IPS DF 6.9 (cell line): ENCODE measurements at regions not wholly inside any gene's neighbourhood (a gene's known extent, or its start where the extent isn't known, plus 50 kb on each side); places are given as distances from the start of the nearest gene placed in this dataset.
"Not testable (repeated sequence)": the region's sequence is repeated elsewhere in the genome, so short reads cannot be mapped to it uniquely, and the experiment has no call there.

Experiments used
- DNase-seq: peaks from one replicate; pipeline ENCODE4 v3.0.0-alpha.2; 2013; ENCODE audit warnings: low read depth, low spot score
- H3K27ac ChIP-seq: one replicate; pipeline ENCODE4 v1.5.1; 2013; ENCODE audit warnings: low read length, control low read depth
- H3K27me3 ChIP-seq: 2 replicates; pipeline ENCODE4 v1.6.1; 2013; ENCODE audit warnings: mild to moderate bottlenecking, low read length; ENCODE audit not compliant: control insufficient read depth, insufficient read depth
- H3K36me3 ChIP-seq: 2 replicates; pipeline ENCODE4 v1.6.1; 2013; ENCODE audit warnings: low read length; ENCODE audit not compliant: control insufficient read depth, insufficient read depth
- H3K4me1 ChIP-seq: 2 replicates; pipeline ENCODE4 v1.6.1; 2013; ENCODE audit warnings: low read length; ENCODE audit not compliant: control insufficient read depth, insufficient read depth
- H3K4me3 ChIP-seq: 2 replicates; pipeline ENCODE4 v1.5.1; 2013; ENCODE audit warnings: mild to moderate bottlenecking, low read length
- H3K9me3 ChIP-seq: 2 replicates; pipeline ENCODE4 v1.6.1; 2013; ENCODE audit warnings: low read length, inconsistent platforms; ENCODE audit not compliant: control insufficient read depth, insufficient read depth
- WGBS: extraction: QIAGEN DNeasy Blood & Tissue Kit; methylation state at CpG from one replicate; pipeline ENCODE4 v1.1.7; 2013; ENCODE audit warnings: mixed read lengths, missing lambda C conversion rate; ENCODE audit not compliant: insufficient read length, insufficient coverage; 5-methylcytosine and 5-hydroxymethylcytosine counted together

DNA sequence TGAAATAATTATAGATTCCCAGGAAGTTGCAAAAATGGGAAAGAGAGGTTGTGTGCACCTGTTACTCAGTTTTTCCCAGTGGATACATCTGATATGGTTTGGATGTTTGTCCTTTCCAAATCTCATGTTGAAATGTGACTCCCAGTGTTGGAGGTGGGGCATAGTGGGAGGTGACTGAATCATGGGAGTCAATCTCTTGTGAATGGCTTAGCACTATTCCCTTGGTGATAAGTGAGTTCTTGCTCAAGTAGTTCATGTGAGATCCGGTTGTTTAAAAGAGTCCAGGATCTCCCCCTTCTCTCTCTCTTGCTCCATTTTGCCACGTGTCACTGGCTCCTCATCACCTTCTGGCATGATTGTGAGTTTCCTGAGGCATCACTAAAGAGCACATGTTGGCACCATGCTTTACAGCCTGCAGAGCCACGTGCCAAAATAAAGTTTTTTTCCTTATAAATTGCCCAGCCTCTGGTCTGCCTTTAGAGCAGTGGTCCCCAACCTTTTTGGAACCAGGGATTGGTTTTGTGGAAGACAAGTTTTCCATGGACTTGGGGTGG lies 149.2 kb downstream of the RAMP3 start:
- Histone ChIP-seq H3K27me3 (no peaks in the 10 kb centered on the region), H3K36me3 (peaks cover under 1% of the 10 kb centered on the region; the same call in 1 of the 2 replicates), H3K4me1 (no peaks in the 10 kb centered on the region), H3K4me3 (no peak overlapping the region), H3K27ac (no peak overlapping the region), H3K9me3 (peaks cover 1% of the 10 kb centered on the region; the same call in 1 of the 2 replicates)
- no peak for DNase-seq
- no CpG with 5 or more reads among the region's 3 CpGs for WGBS

- DNase-seq, result no peak
- H3K27ac ChIP-seq, result no peak overlapping the region
- H3K36me3 ChIP-seq, result peaks cover 2% of the 10 kb centered on the region; the same call in 1 of the 2 replicates
- no CpG with 5 or more reads among the region's 5 CpGs for WGBS
- H3K27me3 ChIP-seq, result no peaks in the 10 kb centered on the region
- H3K4me1 ChIP-seq, result no peaks in the 10 kb centered on the region
- no peak overlapping the region for H3K4me3 ChIP-seq
- peaks cover 2% of the 10 kb centered on the region; the same call in 1 of the 2 replicates for H3K9me3 ChIP-seq
Measured at GRCh38 chr7:45311597-45311996, 154.0 kb downstream of the RAMP3 start.

DNA sequence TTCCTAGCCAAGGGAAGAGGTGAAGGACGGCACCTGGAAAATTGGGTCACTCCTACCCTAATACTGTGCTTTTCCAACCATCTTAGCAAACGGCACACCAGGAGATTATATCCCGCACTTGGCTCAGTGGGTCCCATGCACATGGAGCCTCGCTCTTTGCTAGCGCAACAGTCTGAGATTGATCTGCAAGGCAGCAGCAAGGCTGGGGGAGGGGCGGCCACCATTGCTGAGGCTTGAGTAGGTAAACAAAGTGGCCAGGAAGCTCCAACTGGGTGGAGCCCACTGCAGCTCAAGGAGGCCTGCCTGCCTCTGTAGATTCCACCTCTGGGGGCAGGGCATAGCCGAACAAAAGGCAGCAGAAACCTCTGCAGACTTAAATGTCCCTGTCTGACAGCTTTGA lies 157.9 kb downstream of the RAMP3 start:
- WGBS, result no CpG with 5 or more reads among the region's 7 CpGs

GRCh38 chr7:45324683-45325237 lies 167.2 kb downstream of the RAMP3 start:
- Histone ChIP-seq H3K27ac (no peak overlapping the region), H3K27me3 (no peaks in the 10 kb centered on the region), H3K9me3 (no peaks in the 10 kb centered on the region), H3K36me3 (no peaks in the 10 kb centered on the region), H3K4me3 (no peak overlapping the region), H3K4me1 (no peaks in the 10 kb centered on the region)
- no peak for DNase-seq
- no CpG with 5 or more reads among the region's 4 CpGs for WGBS

More for the DNA sequence above, 157.9 kb downstream of the RAMP3 start:
- H3K4me1 ChIP-seq, H3K9me3 ChIP-seq, H3K27me3 ChIP-seq, H3K36me3 ChIP-seq, H3K4me3 ChIP-seq, DNase-seq, H3K27ac ChIP-seq: not testable (repeated sequence)

DNA sequence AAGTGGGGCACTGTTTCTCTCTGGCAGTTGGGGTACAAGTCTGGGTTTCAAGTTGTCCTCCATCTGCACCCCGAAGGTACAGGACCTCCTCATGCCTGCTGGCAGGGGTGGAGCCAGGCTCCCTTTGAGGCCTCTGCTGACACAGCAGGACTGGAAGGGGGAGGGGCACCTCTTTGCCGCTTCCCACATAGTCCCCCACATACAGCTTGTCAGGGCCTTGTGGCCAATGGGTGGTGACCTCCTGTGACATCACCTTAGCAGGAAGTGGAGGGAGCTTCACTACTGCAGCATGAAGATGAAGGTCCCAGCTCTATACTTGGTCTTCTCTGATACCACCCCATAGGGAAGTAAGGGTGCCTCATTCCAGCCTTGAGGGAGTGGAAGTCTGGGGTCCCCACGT lies 167.8 kb downstream of the RAMP3 start:
- H3K36me3 ChIP-seq, result no peaks in the 10 kb centered on the region
- H3K4me1 ChIP-seq, result no peaks in the 10 kb centered on the region
- H3K27me3 ChIP-seq, result no peaks in the 10 kb centered on the region
- no peak overlapping the region for H3K4me3 ChIP-seq
- no CpG with 5 or more reads among the region's 3 CpGs for WGBS
- no peak for DNase-seq
- no peak overlapping the region for H3K27ac ChIP-seq
- H3K9me3 ChIP-seq, result no peaks in the 10 kb centered on the region

GRCh38 chr7:45328403-45328981 lies 170.9 kb downstream of the RAMP3 start:
- Histone ChIP-seq H3K36me3 (no peaks in the 10 kb centered on the region), H3K4me1 (no peaks in the 10 kb centered on the region), H3K27me3 (no peaks in the 10 kb centered on the region), H3K9me3 (no peaks in the 10 kb centered on the region), H3K4me3 (no peak overlapping the region), H3K27ac (no peak overlapping the region)
- no peak for DNase-seq
- no CpG with 5 or more reads among the region's 5 CpGs for WGBS

DNA sequence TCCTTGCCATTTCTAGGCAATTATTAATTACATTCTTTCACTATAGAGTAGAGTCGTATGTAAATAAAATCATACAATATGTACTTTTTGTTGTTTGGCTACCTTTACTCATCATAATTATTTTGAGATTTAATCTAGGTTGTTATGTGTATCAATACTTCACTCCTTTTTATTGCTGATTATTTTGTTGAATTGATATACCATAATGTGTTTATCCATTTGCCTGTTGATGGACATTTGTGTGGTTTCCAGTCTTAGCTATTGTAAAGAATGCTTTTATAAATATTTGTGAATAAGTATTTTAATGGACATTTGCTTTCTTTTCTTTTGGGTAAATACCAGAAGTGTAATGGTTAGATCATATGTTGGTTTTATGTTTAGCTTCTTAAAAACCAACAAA lies 174.0 kb downstream of the RAMP3 start:
- no CpG with 5 or more reads among the region's 1 CpG for WGBS
- Histone ChIP-seq H3K4me3 (no peak overlapping the region), H3K9me3 (no peaks in the 10 kb centered on the region), H3K27ac (no peak overlapping the region), H3K36me3 (no peaks in the 10 kb centered on the region), H3K4me1 (no peaks in the 10 kb centered on the region), H3K27me3 (no peaks in the 10 kb centered on the region)
- DNase-seq, result no peak

- H3K4me1 ChIP-seq, DNase-seq, H3K27ac ChIP-seq, H3K27me3 ChIP-seq, H3K36me3 ChIP-seq, H3K4me3 ChIP-seq, H3K9me3 ChIP-seq: not testable (repeated sequence)
- WGBS, result no CpG with 5 or more reads among the region's 2 CpGs
Measured at GRCh38 chr7:45335024-45335423, 177.4 kb downstream of the RAMP3 start.

DNA sequence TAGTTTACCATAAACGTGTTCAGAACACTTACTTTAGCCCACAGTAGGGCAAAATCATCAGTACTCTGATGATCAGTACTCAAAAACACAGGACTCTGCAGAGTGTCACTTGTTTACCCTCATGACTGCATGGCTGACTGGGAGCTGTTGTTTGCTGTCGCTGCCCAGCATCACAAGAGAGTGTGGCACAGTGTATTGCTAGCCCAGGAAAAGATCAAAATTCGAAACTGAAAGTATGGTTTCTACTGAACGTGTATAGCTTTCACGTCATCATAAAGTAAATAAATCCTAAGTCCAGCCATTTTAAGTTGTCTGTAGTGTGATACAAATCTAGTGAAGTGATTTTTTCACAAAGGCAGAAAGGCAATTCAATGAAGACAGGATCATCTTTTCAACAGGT lies 184.6 kb downstream of the RAMP3 start:
- Histone ChIP-seq H3K27ac (no peak overlapping the region), H3K36me3 (no peaks in the 10 kb centered on the region), H3K4me1 (no peaks in the 10 kb centered on the region), H3K9me3 (no peaks in the 10 kb centered on the region), H3K4me3 (no peak overlapping the region), H3K27me3 (no peaks in the 10 kb centered on the region)
- no CpG with 5 or more reads among the region's 5 CpGs for WGBS
- no peak for DNase-seq

- no peak overlapping the region for H3K27ac ChIP-seq
- DNase-seq, result no peak
- no peaks in the 10 kb centered on the region for H3K36me3 ChIP-seq
- no peaks in the 10 kb centered on the region for H3K27me3 ChIP-seq
- WGBS, result no CpG with 5 or more reads among the region's 6 CpGs
- no peaks in the 10 kb centered on the region for H3K9me3 ChIP-seq
- no peak overlapping the region for H3K4me3 ChIP-seq
- no peaks in the 10 kb centered on the region for H3K4me1 ChIP-seq
Measured at GRCh38 chr7:45343746-45344145, 186.2 kb downstream of the RAMP3 start.

- Histone ChIP-seq H3K27ac (no peak overlapping the region), H3K4me1 (no peaks in the 10 kb centered on the region), H3K4me3 (no peak overlapping the region), H3K27me3 (no peaks in the 10 kb centered on the region), H3K36me3 (no peaks in the 10 kb centered on the region), H3K9me3 (no peaks in the 10 kb centered on the region)
- DNase-seq, result no peak
- WGBS, result no CpG with 5 or more reads among the region's 2 CpGs
Measured at GRCh38 chr7:45347804-45348203, 190.2 kb downstream of the RAMP3 start.
